Hepatocyte (in vitro differentiated cells): ENCODE measurements at regions not wholly inside any gene's neighbourhood (a gene's known extent, or its start where the extent isn't known, plus 50 kb on each side); places are given as distances from the start of the nearest gene placed in this dataset.

Source experiments
- CTCF ChIP-seq: fragments of 200-600 bp; sonication (generic); IDR thresholded peaks from 2 replicates; pipeline ENCODE4 v1.5.1; 2016; ENCODE audit warnings: antibody characterized with exemption, mild to moderate bottlenecking; ENCODE audit not compliant: poor library complexity
- EZH2 ChIP-seq: fragments of 200-600 bp; sonication (generic); IDR thresholded peaks from 2 replicates; pipeline ENCODE4 v1.6.1; 2016; ENCODE audit warnings: antibody characterized with exemption, mild to moderate bottlenecking, borderline replicate concordance
- EZH2phosphoT487 ChIP-seq: fragments of 200-600 bp; sonication (generic); IDR thresholded peaks from one replicate; pipeline ENCODE4 v1.6.1; 2018; ENCODE audit warnings: antibody characterized with exemption, mild to moderate bottlenecking, low read depth, moderate library complexity; ENCODE audit not compliant: unreplicated experiment, severe bottlenecking

GRCh38 chr10:88106366-88106765 is 242.9 kb downstream of the PTEN start:
- TF ChIP-seq CTCF (no peak), EZH2 (no peak), EZH2phosphoT487 (no peak)
